ENCODE measurements at regions not wholly inside any gene's neighbourhood (a gene's known extent, or its start where the extent isn't known, plus 50 kb on each side); places are given as distances from the start of the nearest gene placed in this dataset.

- H2AFZ ChIP-seq: no peak overlapping the region
- H3K27ac ChIP-seq: no peak overlapping the region
- no peak for TF ChIP-seq CTCF (IDR thresholded peaks at IDR 0.05)
- H3K9ac ChIP-seq: no peak overlapping the region
- no peaks in the 10 kb centered on the region for H3K79me2 ChIP-seq
- H3K4me3 ChIP-seq (ENCODE audit: low read depth, low read length): no peak overlapping the region
- no peaks in the 10 kb centered on the region for H3K27me3 ChIP-seq (ENCODE audit: control insufficient read depth, insufficient read depth, low read length)
- H3K4me2 ChIP-seq (ENCODE audit: low read length): no peak overlapping the region
- no peaks in the 10 kb centered on the region for H3K36me3 ChIP-seq (ENCODE audit: control insufficient read depth, insufficient read depth, low read length)
- H3K4me1 ChIP-seq: no peaks in the 10 kb centered on the region
- H3K9me3 ChIP-seq (ENCODE audit: control insufficient read depth, low read length): no peaks in the 10 kb centered on the region
Measured at GRCh38 chr2:57105694-57106093, 921.9 kb downstream of the CCDC85A start.

- no peaks in the 10 kb centered on the region for H3K36me3 ChIP-seq (ENCODE audit: control insufficient read depth, insufficient read depth, low read length)
- H2AFZ ChIP-seq: no peak overlapping the region
- no peak for TF ChIP-seq CTCF (IDR thresholded peaks at IDR 0.05)
- no peak overlapping the region for H3K4me2 ChIP-seq (ENCODE audit: low read length)
- H3K9me3 ChIP-seq (ENCODE audit: control insufficient read depth, low read length): no peaks in the 10 kb centered on the region
- H3K27ac ChIP-seq: no peak overlapping the region
- no peak overlapping the region for H3K4me3 ChIP-seq (ENCODE audit: low read depth, low read length)
- no peak overlapping the region for H3K9ac ChIP-seq
- H3K4me1 ChIP-seq: no peaks in the 10 kb centered on the region
- H3K27me3 ChIP-seq (ENCODE audit: control insufficient read depth, insufficient read depth, low read length): no peaks in the 10 kb centered on the region
- H3K79me2 ChIP-seq: no peaks in the 10 kb centered on the region
Measured at GRCh38 chr2:57107353-57107752, 923.6 kb downstream of the CCDC85A start.

- H3K4me1 ChIP-seq: no peaks in the 10 kb centered on the region
- TF ChIP-seq CTCF (IDR thresholded peaks at IDR 0.05): no peak
- no peak overlapping the region for H3K4me2 ChIP-seq (ENCODE audit: low read length)
- no peaks in the 10 kb centered on the region for H3K27me3 ChIP-seq (ENCODE audit: control insufficient read depth, insufficient read depth, low read length)
- no peak overlapping the region for H3K4me3 ChIP-seq (ENCODE audit: low read depth, low read length)
- H3K9me3 ChIP-seq (ENCODE audit: control insufficient read depth, low read length): no peaks in the 10 kb centered on the region
- no peak overlapping the region for H3K27ac ChIP-seq
- H3K36me3 ChIP-seq (ENCODE audit: control insufficient read depth, insufficient read depth, low read length): no peaks in the 10 kb centered on the region
- no peak overlapping the region for H2AFZ ChIP-seq
- H3K9ac ChIP-seq: no peak overlapping the region
- H3K79me2 ChIP-seq: no peaks in the 10 kb centered on the region
Measured at GRCh38 chr2:57111531-57111930, 927.7 kb downstream of the CCDC85A start.

GRCh38 chr2:57119141-57119540 is 927.5 kb upstream of the VRK2 start:
- no peak overlapping the region for H3K4me2 ChIP-seq (ENCODE audit: low read length)
- no peak overlapping the region for H2AFZ ChIP-seq
- no peak for TF ChIP-seq CTCF (IDR thresholded peaks at IDR 0.05)
- H3K27me3 ChIP-seq (ENCODE audit: control insufficient read depth, insufficient read depth, low read length): no peaks in the 10 kb centered on the region
- no peak overlapping the region for H3K27ac ChIP-seq
- H3K4me3 ChIP-seq (ENCODE audit: low read depth, low read length): no peak overlapping the region
- no peaks in the 10 kb centered on the region for H3K9me3 ChIP-seq (ENCODE audit: control insufficient read depth, low read length)
- H3K36me3 ChIP-seq (ENCODE audit: control insufficient read depth, insufficient read depth, low read length): no peaks in the 10 kb centered on the region
- H3K9ac ChIP-seq: no peak overlapping the region
- no peaks in the 10 kb centered on the region for H3K79me2 ChIP-seq
- H3K4me1 ChIP-seq: no peaks in the 10 kb centered on the region

GRCh38 chr2:57126410-57126809 is 920.2 kb upstream of the VRK2 start:
- Histone ChIP-seq H3K79me2 (no peaks in the 10 kb centered on the region), H3K4me3 (ENCODE audit: low read depth, low read length) (no peak overlapping the region), H3K4me1 (no peaks in the 10 kb centered on the region), H2AFZ (no peak overlapping the region), H3K4me2 (ENCODE audit: low read length) (no peak overlapping the region), H3K9ac (no peak overlapping the region), H3K36me3 (ENCODE audit: control insufficient read depth, insufficient read depth, low read length) (no peaks in the 10 kb centered on the region), H3K9me3 (ENCODE audit: control insufficient read depth, low read length) (no peaks in the 10 kb centered on the region), H3K27ac (no peak overlapping the region), H3K27me3 (ENCODE audit: control insufficient read depth, insufficient read depth, low read length) (no peaks in the 10 kb centered on the region)
- TF ChIP-seq CTCF (IDR thresholded peaks at IDR 0.05): no peak

Measured in parathyroid adenoma (tissue), 2 donors.